Endothelial cell of umbilical vein (primary cell): ENCODE measurements at regions not wholly inside any gene's neighbourhood (a gene's known extent, or its start where the extent isn't known, plus 50 kb on each side); places are given as distances from the start of the nearest gene placed in this dataset.

ENCODE experiments used
- CTCF ChIP-seq, 2 donors: IDR thresholded peaks; 1 replicate in 1 of 2; 2 replicates in 1 of 2; pipeline ENCODE4 v1.5.1; 2011; ENCODE audit warnings: low read length in 2 of 2, mild to moderate bottlenecking in 2 of 2, moderate library complexity in 2 of 2, control low read depth in 1 of 2, inconsistent platforms in 1 of 2, low read depth in 1 of 2; ENCODE audit not compliant: insufficient read depth in 1 of 2; ENCODE audit errors: extremely low read depth in 1 of 2
- EZH2 ChIP-seq: IDR thresholded peaks from 2 replicates; pipeline ENCODE4 v1.6.1; 2012; ENCODE audit warnings: borderline replicate concordance, low read depth, mild to moderate bottlenecking, moderate library complexity, low read length, inconsistent platforms; ENCODE audit not compliant: severe bottlenecking
- POLR2A ChIP-seq: IDR thresholded peaks from 2 replicates; pipeline ENCODE4 v1.6.1; 2012; ENCODE audit warnings: low read depth, mild to moderate bottlenecking, control low read depth, low read length

- TF ChIP-seq EZH2 (no peak), POLR2A (no peak), CTCF (IDR thresholded peaks at IDR 0.05; ENCODE audit: extremely low read depth in 1 of 2, insufficient read depth in 1 of 2, low read depth in 1 of 2, low read length in 2 of 2) (no peak)
Measured at GRCh38 chr13:85724546-85725432, 74.4 kb downstream of the SLITRK6 start.
